CD4-positive, alpha-beta T cell treated with Interleukin-4 for 1 hour (primary cell): ENCODE measurements at regions not wholly inside any gene's neighbourhood (a gene's known extent, or its start where the extent isn't known, plus 50 kb on each side); places are given as distances from the start of the nearest gene placed in this dataset.
"Not testable (repeated sequence)": the region's sequence is repeated elsewhere in the genome, so short reads cannot be mapped to it uniquely, and the experiment has no call there.

Experiments used
- DNase-seq, 2 donors: peaks; one replicate each; pipeline ENCODE4 v3.0.0-alpha.2; 2020 to 2022

GRCh38 chr11:134864233-134864967, 452.4 kb upstream of the B3GAT1 start:
- no peak for DNase-seq

- DNase-seq, result no peak
Observed at GRCh38 chr11:134863294-134863693, 451.3 kb upstream of the B3GAT1 start.

GRCh38 chr11:134862587-134863195, 450.6 kb upstream of the B3GAT1 start:
- no peak for DNase-seq

- DNase-seq, result no peak
Observed at GRCh38 chr11:134862105-134862502, 450.1 kb upstream of the B3GAT1 start.

GRCh38 chr11:134861490-134862104, 449.6 kb upstream of the B3GAT1 start:
- DNase-seq, result no peak

- no peak for DNase-seq
Observed at GRCh38 chr11:134858783-134859480, 446.9 kb upstream of the B3GAT1 start.

GRCh38 chr11:134857035-134857434, 445.0 kb upstream of the B3GAT1 start:
- no peak for DNase-seq

- no peak for DNase-seq
Observed at GRCh38 chr11:134856056-134856971, 444.3 kb upstream of the B3GAT1 start.

GRCh38 chr11:134853992-134854991, 442.2 kb upstream of the B3GAT1 start:
- DNase-seq, result no peak

DNA sequence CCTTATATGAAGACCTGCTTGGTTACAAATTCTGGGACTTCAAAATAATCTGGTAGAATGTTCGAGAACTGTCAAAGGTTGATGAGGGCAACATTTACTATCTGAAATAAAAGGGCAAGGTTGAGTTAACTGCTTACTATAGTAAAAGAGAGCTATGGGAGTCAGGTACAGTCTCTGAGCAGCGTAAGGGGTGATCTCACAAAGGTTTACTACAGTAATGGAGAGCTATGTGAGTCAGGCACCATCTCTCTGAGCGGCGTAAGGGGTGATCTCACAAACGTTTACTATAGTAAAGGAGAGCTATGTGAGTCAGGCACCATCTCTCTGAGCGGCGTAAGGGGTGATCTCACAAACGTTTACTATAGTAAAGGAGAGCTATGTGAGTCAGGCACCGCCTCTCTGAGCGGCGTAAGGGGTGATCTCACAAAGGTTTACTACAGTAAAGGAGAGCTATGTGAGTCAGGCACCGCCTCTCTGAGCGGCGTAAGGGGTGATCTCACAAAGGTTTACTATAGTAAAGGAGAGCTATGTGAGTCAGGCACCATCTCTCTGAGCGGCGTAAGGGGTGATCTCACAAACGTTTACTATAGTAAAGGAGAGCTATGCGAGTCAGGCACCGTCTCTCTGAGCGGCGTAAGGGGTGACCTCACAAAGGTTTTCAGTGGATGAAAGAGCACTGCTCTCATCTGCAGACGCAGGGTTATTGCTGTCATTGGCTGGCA, 439.6 kb upstream of the B3GAT1 start:
- DNase-seq, result not testable (repeated sequence)

DNA sequence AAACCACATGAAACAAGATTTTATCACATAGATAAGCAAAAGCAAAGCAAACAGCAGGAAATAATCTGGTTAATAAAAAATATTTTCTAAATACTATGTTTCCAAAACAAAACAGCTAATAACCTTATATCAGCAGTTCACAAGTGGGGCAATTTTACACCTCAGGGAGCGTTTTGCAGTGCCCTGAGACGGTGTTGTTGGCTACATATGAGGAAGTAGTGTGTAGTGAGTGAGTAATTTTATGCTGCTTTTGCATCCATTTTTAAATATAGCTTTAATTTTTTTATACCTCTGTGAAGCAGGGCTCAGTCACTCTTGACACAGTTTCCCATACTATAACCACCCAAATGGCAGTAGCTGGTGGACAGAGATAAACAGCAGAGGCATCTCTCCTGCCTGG, 438.5 kb upstream of the B3GAT1 start:
- DNase-seq, result no peak

DNA sequence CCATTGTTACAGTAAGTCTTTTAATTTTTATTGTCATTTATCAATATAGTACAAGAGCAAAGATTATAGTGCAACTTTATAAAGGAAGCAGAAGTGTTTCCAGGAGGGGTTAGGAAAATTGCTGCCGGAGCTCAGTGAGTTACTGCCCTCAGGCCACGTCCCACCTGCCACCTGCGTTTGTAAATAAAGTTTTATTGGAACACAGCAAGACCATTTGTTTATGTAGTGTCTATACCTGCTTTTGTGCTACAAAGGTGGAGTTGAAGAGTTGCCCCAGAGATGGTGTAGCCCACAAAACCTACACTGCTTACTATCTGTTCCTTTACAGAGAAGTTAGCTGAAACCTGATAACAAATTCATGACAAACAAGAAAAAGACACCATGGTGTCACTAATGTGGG, 437.8 kb upstream of the B3GAT1 start:
- no peak for DNase-seq

GRCh38 chr11:134847083-134847715, 435.2 kb upstream of the B3GAT1 start:
- no peak for DNase-seq

GRCh38 chr11:134846328-134847082, 434.5 kb upstream of the B3GAT1 start:
- no peak for DNase-seq

DNA sequence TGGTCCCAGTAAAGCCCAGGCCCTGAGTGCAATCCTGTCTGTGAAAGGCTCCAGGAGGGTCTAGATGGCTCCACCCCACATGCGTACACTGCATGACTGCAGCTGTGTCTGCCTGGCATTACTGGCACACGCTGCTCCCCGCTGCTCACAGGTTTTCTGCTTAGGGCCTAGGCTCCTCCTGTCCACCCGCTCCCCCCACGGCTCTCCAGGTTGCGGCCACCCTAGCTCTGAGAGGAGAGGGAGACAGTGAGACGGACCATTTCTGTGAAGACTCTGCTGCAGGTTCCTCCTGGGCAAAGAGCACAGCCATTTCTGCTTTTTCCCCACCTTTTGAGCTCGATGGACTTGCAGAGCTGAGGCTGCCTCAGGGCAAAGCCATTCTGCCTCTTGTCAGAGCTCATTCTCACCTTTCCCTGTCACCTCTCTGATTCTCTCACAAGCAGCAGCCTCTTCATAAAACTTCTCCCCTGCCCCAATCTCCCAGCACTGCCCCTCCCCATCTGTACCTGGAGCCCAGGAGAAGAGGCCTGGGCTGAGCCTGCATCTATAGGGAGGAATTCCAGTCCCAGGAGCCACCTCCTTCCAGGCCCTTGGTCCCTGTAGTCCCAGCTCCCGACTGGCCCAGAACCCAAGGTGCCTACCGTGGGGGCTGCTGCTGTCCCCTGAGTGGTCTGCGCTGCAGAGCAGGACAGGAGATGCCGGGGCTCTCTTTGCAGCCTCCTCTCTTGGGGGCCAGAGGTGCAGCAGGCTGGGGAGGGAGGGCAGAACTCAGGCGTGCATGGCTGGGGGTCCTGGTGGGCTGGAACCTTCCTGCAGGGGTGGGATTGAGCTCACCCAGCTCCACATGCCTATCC, 433.7 kb upstream of the B3GAT1 start:
- DNase-seq, result no peak

- no peak for DNase-seq
Observed at GRCh38 chr11:134844838-134845237, 432.8 kb upstream of the B3GAT1 start.

GRCh38 chr11:134843735-134844134, 431.7 kb upstream of the B3GAT1 start:
- DNase-seq, result no peak

GRCh38 chr11:134843020-134843419, 431.0 kb upstream of the B3GAT1 start:
- DNase-seq, result no peak
